NCI-H748 (cell line): ENCODE measurements at regions not wholly inside any gene's neighbourhood (a gene's known extent, or its start where the extent isn't known, plus 50 kb on each side); places are given as distances from the start of the nearest gene placed in this dataset.

ENCODE experiments used
- DNase-seq: peaks from one replicate; lab custom pipeline; 2025; ENCODE audit not compliant: unreplicated experiment; lab: John Stamatoyannopoulos, UW

DNA sequence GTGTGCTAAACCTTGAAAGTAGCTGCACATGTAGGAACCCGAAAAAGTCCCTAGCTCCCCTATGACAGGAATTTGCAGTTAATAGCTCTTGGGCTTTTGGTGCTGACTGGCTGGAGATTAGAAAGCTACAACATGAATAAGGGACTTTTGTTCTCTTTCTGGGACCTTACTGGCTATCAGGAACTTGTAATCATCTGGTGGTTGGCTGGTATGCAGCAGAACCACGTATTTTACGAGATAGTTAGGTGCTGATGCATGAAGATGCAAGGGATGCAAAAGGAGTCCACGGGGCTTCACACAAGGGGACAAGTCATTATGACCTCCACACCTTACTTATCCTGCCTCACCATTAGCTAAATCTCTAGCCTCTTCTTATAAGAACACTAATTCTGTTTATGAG is 190.2 kb upstream of the NRXN1 start:
- no peak for DNase-seq

DNA sequence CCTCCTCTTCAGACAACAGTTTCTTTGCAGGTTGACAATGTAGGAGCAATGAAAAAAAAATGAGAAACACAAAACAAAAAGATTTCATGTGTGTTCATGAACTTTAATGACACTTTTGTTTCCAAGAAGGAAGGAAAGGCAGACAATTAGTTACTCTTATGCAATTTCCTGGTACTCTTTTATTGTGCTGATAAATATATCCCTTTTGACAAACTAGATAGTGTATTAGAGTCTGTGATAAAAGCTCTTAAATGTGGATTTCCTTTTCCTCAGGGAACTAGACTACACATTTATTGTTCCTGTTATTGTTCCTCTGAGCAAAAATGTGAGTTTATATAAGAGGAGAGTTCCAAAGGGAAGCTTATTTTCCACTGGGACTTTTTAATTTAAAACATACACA is 188.7 kb upstream of the NRXN1 start:
- DNase-seq = no peak

DNA sequence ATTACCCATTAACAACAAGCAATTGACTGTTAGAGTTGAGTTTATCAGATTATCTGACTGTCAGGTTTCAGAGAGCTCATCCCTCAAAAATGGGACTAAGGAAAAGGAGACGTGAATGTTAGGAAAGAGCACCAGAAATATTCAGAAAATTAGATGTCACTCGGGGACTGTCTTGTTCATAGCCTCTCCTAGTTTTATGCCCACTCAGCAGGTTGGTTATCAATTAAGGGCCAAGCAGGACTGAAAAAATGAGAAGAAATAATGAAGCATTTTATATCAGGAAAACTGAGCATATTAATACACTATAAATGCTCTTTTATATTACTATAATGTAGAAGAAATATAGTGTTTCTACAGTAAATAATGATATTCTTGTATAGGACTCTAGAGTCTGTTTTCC is 188.1 kb upstream of the NRXN1 start:
- no peak for DNase-seq

DNA sequence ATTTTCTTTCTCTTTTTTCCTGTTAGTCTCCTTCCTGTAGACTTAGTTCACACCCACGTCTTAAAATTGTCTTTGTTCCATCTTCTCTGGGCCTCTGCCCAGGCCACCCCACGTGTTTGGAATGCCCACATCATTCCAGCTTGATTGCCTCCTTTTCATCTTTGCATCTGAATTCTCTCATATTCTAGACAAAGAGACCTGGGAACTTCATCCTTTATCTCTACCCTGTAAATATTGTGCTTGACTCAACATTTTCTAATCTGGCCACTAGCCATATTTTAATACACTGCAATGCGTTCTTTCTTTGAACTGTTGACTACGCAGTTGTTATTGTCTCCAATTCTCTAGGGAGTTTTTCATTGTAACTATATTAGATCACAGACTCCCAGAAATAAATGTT is 187.5 kb upstream of the NRXN1 start:
- no peak for DNase-seq

DNA sequence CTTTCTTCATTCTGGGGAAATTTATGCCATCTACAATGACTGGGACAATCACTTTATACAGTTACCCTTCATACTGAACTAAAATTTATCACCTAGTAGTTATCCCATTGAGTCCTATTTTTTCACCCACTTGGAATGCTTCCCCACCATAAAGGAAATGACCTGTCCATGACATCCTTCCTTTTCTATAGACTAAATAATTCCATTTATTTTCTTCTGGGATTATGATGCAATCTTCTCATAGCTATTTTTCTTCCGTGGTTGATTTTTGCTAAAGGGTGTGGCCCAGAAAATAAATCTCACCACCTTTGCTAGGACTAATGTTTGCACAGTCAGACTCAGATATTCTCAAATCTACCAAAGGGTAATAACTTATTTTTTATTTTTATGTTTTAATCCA is 186.1 kb upstream of the NRXN1 start:
- DNase-seq = no peak

DNA sequence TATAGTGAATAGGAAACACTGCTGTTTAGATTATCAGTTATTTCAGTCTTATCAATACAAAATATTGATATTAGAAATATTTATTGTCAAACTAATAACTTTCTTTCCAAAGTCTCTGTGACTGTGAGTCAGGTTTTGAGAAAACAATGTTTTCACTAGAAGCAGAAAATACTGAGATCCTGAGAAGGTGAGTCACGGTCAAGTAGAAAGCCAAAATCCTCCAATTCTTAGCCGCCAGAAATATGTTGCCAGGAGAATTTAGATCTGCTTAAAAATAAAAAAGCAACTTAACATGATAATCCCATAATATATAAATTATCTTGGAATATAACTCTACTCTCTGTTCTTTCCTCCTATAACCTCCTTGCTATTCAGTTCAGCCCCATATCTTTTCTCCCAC is 181.9 kb upstream of the NRXN1 start:
- DNase-seq = no peak

DNA sequence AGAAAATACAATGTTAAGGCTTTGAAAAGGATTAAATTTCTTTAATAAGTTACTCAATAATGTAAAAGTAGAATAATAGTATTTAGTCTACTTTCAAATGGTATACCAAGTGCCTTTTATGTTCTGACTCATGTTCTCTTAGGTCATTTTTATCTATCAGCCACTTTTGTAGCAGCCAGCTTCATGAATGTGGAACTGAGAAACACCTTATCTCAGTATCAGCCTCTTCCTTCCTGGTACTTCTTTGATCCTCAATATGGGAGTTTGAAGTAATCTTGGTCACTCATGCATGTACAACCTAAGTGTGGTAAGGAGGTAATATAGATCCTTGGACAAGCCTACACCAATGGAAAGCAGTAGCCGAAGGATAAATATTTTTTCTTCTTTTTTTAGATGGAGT is 180.4 kb upstream of the NRXN1 start:
- DNase-seq = no peak

DNA sequence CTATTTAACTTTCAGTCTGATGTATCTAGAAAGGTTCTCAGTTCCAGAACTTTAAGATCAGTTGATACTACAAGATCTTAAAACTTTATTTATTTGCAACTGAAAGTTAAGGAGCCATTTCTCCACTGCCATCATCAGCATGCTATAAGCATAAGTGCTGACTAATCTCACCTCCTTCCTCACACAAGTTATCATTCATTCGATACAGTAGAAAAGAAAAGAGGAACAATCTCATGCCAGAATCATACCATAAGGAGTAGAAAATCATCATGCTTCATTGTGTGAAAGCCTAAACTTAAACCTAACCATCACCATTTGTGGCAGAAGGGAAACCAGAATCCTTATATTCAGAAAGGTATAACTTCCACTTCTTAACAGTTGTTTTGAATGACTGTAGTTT is 176.6 kb upstream of the NRXN1 start:
- no peak for DNase-seq

DNA sequence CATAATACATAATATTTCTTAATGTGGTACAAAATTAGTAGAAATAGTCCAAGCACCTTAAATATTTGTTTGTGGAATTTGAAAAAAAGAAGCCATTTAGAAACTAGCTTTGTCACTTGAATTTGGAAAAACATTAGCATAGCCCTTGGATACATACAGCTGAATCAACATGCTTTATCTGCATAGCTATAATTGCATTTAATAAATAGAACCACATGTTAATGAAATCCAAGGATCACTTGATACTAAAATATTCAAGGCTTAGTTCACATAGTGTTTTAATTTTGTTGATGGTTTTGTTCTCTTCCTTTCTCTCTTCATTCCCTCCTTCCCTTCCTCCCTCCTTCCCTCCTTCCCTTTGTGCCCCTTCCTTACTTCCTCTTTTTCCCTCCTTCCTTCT is 169.4 kb upstream of the NRXN1 start:
- peak; percentile 31 for DNase-seq

DNA sequence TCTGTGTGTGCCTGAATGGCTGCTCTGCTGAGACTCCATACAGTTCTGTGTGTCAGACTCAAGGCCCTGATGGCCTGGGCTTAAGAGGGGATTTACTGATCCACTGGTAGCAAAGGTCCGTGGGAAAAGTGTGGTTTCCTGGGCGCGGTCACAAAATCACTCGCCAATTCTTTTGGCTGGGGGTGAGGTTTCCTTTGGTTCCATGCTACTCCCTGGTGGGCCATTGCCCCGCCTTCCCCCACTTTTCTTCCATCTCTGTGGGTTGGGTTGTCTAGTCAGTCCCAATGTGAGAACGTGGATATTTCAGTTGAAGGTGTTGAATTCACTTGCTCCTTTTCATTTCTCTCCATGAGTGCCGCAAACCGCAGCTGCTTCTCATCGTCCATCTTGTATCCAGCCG is 162.7 kb upstream of the NRXN1 start:
- DNase-seq = no peak

DNA sequence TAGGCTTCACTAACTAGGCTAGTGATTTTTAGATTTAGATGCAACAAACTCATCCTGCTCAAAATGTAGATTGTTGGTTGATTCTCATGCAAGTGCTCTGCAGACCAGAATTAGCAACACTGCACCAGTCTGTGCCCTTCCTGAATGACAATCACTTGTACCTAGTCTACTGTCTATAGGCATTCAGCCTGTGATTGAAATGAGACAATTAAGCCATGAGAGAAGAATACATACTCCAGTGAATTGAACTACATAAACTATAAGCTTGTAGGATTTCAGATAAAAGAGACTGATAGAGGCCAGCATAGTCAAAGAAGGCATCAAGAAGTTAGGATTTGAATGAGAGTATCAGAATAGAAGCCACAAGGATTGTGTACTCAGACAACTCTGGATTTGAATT is 138.3 kb upstream of the NRXN1 start:
- no peak for DNase-seq

DNA sequence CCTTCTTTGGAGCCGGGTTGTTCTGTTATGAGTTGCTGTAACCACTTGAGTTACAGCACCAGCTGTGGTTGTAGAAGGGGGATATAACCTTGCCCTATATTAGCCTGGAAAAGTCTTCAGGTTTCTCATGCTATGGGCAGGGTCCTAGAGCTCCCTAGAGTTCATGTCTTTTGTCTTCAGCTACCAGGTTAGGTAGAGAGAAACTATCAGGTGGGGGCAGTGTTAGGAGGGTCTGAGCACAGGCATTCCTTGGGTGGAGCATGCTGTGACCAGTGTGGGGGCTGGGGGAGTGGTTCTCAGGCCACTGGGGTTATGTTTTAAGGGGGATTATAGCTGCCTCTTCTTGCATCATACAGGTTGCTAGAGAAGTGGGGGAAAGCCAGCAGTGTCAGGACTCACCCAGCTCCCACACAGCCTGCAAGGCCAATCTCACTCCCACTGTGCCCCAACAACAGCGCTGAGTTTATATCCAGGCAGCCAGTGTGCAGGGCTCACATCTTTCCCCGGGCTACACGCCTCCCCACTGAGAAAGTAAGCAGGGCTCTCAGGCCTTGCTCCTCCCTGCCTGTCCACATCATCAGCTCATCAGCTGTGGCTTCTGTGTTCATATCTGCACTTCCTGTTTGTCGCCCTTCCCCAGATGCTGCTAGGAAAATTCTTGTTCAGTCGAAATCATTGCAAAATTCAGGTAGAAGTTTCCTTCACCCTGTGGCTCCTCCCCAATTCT is 133.8 kb upstream of the NRXN1 start:
- peak; percentile 58 for DNase-seq

DNA sequence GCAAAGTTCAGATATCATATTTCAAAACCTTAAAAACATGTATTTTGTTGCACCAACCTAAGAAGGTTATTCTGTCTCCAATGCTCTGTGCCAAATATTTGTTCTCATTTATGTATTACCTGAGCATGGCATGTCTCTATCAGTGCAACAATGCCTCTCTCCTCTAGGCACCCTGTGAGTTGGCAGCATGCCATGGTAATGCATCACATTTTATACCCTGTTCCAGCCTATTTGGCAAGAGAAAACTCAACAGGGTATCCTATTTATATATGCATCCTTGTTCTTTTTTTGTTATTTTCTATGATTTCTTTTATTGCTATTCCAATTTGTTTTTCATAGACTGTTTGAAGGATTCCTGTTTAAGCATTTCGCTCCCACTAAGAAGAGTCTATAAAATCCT is 126.3 kb upstream of the NRXN1 start:
- peak; percentile 94 for DNase-seq

DNA sequence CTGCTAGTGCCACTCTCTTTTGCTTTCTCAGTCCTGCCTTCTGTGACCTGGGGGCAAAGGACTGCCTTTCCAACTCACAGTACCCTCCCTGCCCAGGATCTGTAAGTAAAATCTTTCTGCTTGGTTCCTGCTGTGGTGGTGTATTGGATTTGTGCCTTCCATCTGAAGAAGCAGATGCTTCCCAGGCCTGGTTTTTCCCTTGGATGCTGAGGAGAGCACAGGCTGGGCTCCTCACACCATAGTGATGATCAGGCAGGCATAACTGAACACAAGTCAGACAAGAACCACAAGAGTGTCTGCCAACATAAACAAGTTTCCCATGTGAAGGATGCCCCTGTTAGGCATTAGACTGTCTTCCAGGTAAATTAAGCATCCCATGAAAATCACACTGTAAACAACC is 121.3 kb upstream of the NRXN1 start:
- no peak for DNase-seq

DNA sequence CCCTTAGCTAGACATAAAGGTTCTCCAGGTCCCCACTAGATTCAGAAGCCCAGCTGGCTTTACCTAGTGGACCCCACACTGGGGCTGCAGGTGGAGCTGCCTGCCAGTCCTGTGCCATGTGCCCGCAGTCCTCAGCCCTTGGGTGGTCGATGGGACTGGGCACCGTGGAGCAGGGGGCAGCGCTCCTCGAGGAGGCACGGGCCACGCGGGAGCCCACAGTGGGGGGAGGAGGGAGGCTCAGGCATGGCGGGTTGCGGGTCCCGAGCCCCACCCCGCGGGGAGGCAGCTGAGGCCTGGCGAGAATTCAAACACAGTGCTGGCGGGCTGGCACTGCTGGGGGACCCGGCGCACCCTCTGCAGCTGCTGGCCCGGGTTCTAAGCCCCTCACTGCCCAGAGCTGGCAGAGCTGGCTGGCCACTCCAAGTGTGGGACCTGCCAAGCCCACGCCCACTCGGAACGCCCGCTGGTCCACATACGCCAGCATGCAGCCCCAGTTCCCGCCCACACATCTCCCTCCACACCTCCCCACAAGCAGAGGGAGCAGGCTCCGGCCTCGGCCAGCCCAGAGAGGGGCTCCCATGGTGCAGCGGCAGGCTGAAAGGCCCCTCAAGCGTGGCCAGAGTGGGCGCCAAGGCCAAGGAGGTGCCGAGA is 119.7 kb upstream of the NRXN1 start:
- no peak for DNase-seq

DNA sequence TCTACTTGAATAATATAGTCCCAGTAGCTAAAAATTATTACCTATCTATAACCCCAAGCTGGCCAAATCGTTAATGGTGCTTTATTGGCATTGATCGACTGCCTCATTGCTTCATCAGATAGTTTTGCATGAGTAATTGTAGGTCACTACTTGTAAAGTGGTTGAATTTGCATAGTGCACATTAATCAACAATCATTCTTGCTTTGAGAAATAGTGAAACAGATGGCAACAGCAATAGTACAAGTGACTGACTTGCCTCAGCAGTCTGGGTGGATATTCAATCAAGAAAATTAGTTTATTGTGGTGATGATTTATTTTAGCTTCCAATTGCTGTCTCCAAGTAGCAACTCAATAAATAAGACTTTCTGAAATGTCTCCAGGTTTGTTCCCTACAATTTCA is 117.8 kb upstream of the NRXN1 start:
- no peak for DNase-seq

DNA sequence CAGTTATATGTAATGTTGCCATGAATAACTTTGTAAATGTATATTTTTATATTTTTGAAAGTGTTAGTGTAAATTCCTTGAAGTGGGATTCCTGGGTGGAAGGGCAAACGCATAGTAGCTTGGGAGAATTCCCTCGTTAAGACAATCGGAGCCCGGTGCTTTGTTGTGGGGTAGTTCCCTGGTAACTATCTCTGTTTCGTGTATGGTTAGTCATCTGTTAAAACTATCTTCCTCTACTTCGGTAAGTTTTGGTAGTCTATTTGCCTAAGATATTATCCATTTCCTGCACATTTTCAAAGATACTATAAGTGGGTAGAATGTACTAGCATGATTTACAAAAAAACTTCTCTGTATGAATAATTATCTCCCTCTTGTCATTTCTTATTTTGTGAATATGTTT is 113.8 kb upstream of the NRXN1 start:
- no peak for DNase-seq

DNA sequence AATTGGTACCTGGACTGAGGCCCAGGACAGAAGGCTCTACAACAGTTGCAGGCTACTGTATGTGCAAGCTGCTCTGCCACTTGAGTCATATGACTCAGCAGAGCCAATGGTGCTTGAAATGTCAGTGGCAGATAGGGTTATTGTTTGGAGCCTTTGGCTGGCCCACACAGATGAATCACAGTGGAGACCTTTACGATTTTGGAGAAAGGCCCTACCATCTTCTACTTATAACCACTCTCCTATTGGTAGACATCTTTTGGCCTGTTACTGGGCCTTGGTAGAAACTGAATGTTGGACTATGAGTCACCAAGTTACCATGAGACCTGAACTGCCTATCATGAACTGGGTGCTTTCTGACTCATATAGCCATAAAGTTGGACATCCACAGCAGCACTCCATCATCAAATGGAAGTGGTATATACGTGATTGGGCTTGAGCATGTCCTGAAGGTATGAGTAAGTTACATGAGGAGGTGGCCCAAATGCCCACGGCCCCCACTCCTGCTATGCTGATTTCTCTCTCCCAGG is 88.9 kb upstream of the NRXN1 start:
- DNase-seq = no peak

DNA sequence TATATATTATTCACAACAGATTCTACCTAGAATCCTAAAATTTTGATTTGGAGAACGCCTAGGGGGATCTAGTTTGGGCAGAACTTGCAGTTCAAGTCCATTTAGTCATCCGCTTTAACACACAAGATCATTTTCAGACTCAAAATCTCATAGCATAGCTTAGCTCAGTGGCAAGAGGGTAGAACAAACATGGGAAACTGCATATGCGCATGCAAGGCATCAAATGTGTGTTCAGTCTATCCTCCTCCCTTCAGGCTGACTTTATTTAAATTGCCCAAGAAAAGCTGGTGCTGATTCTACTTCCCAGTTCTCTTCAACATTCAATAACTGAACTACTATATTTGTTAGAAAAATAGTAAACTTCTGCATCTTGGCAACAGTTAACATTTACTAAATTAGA is 79.6 kb upstream of the NRXN1 start:
- DNase-seq = no peak

DNA sequence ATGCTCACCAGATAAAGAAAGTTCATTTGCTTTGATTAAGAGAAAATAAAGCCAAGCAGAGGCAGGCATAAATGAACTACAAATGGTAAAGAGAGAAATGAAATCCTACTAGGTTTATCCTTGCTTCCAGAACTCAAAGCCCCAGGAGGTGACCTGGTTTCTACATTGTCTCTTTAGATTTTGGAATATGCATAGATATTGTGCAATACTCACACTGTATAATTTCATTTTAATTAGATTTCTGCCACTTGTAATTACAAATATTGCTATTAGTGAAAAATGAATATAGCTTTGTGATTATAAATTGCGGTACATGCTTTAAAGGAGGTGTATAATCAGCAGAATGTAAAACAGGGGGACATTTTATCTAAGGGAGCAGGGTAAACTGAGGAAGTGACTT is 76.9 kb upstream of the NRXN1 start:
- no peak for DNase-seq

DNA sequence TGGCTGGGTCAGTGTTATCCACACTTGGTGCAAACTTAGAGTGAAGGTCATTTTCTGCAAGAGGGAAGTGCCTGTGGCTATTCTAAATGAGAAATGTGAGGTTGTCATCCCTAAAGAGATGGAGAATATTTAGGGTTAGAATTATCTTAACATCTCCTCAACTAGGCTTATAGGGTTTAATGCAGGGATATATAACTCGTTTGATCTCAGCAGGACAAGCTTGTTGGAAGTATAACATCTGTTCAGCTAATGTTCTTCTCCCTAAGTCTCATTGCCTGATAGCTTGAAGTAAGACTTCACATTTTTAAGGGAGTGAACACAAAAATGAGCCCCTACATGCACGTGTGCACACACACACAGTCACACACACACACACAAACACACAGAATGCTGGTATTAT is 75.9 kb upstream of the NRXN1 start:
- no peak for DNase-seq

DNA sequence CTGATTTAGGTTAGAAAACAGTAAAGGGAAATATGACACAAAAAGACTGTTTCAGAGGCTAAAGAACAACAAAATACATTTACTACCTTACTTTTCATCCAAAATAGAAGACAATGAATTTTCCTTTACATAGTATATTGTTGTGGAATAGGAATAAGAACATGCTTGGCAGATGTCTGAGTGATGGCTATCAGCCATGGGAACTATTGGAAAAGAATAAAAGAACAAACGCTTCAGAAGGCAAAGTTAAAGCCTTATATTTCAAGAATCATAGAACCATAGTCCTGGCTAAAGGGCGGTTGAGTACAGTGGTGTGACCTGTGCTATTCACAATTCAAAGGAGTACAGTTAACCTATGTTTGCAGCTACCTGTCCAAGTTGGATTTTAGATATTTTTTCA is 73.9 kb upstream of the NRXN1 start:
- DNase-seq = no peak

DNA sequence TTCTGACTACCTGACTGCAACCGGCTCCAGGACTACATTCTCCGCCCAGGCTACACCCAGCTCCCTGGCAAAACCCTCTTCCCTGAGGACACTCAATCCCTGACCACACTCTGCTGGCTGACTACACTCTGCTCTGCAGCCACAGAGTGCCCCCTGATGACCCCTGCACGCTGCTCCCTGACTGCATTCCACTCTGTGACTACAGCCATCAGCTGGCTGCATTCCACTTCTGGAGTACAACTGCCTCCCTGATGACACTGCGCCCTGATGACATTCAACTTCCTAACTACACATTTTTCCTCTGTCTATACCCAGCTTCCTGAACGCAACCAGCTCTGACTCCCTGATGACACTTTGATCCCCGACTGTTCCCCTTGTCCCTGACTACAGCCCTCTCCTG is 71.3 kb upstream of the NRXN1 start:
- peak; percentile 43 for DNase-seq
